Kidney (tissue), 13 donors: ENCODE measurements at regions not wholly inside any gene's neighbourhood (a gene's known extent, or its start where the extent isn't known, plus 50 kb on each side); places are given as distances from the start of the nearest gene placed in this dataset.

ENCODE experiments used
- DNase-seq, 5 donors: peaks; one replicate each; pipeline ENCODE4 v3.0.0-alpha.2; 2013 to 2020
- FAIRE-seq: peaks from 2 replicates; lab custom pipeline; 2012; peaks lifted over from hg19 to GRCh38; lab: Jason Lieb, UNC
- H3K27ac ChIP-seq, 2 donors: one replicate each; pipeline ENCODE4 v1.7.0; 2013; ENCODE audit warnings: low read depth in 2 of 2, low read length in 2 of 2, inconsistent platforms in 1 of 2
- H3K27me3 ChIP-seq: one replicate; pipeline ENCODE4 v1.7.1; 2013; ENCODE audit warnings: low read length, inconsistent platforms; ENCODE audit not compliant: control insufficient read depth, insufficient read depth
- H3K36me3 ChIP-seq, 3 donors: one replicate each; pipeline versions ENCODE4 v1.7.0 to v1.7.1; 2013; ENCODE audit warnings: low read length in 3 of 3, control low read depth in 1 of 3, inconsistent platforms in 1 of 3; ENCODE audit not compliant: insufficient read depth in 3 of 3, control insufficient read depth in 2 of 3
- H3K4me1 ChIP-seq, 3 donors: one replicate each; pipeline versions ENCODE4 v1.7.0 to v1.7.1; 2013; ENCODE audit warnings: low read length in 3 of 3, inconsistent platforms in 1 of 3, low read depth in 1 of 3; ENCODE audit not compliant: control insufficient read depth in 2 of 3, insufficient read depth in 2 of 3
- H3K4me3 ChIP-seq, 3 donors: one replicate each; pipeline versions ENCODE4 v1.7.0 to v1.8.1; 2013; ENCODE audit warnings: low read length in 3 of 3, control low read depth in 1 of 3, inconsistent platforms in 1 of 3
- H3K9ac ChIP-seq, 3 donors: one replicate each; pipeline versions ENCODE4 v1.7.0 to v1.7.1; 2013; ENCODE audit warnings: low read length in 3 of 3, control low read depth in 1 of 3, inconsistent platforms in 1 of 3
- H3K9me3 ChIP-seq, 3 donors: one replicate each; pipeline versions ENCODE4 v1.7.0 to v1.7.1; 2013; ENCODE audit warnings: low read length in 3 of 3, control low read depth in 1 of 3, inconsistent platforms in 1 of 3; ENCODE audit not compliant: control insufficient read depth in 2 of 3, insufficient read depth in 1 of 3
- CTCF ChIP-seq: IDR thresholded peaks from 3 replicates; pipeline ENCODE4 v1.5.1; 2012; ENCODE audit warnings: mild to moderate bottlenecking, moderate library complexity, borderline replicate concordance; ENCODE audit not compliant: insufficient read depth; ENCODE audit errors: extremely low read depth
- intact Hi-C: fragments of 100-400 bp; cut with DNase I; formaldehyde crosslinking; loops from one replicate; pipeline ENCODE4 v1.11.1; 2022
- donor health status: control.
- donor health status: control.
- donor health status: control.
- donor health status: control.
- donor health status: control.
- donor health status: DM: yes; HTN: yes; CAD: no.
- donor health status: Normal renal cell carcinoma (clear cell type).

- intact Hi-C loops = no loop called here
- DNase-seq (no peak), FAIRE-seq (no peak)
- Histone ChIP-seq H3K27me3 (no peaks in the 10 kb centered on the region), H3K4me1 (no peaks in the 10 kb centered on the region), H3K36me3 (no peaks in the 10 kb centered on the region), H3K4me3 (no peak overlapping the region), H3K9me3 (no peaks in the 10 kb centered on the region), H3K27ac (no peak overlapping the region), H3K9ac (no peak overlapping the region)
- no peak for TF ChIP-seq CTCF
Measured at GRCh38 chr15:61575597-61575996, 346.5 kb upstream of the RORA start.

GRCh38 chr15:61571026-61571425 lies 341.9 kb upstream of the RORA start:
- Histone ChIP-seq H3K9me3 (no peaks in the 10 kb centered on the region), H3K9ac (no peak overlapping the region), H3K36me3 (no peaks in the 10 kb centered on the region), H3K27ac (no peak overlapping the region), H3K27me3 (no peaks in the 10 kb centered on the region), H3K4me1 (no peaks in the 10 kb centered on the region), H3K4me3 (no peak overlapping the region)
- TF ChIP-seq CTCF = no peak
- DNase-seq (no peak), FAIRE-seq (no peak)
- intact Hi-C loops = no loop called here

- Histone ChIP-seq H3K27me3 (no peaks in the 10 kb centered on the region), H3K9ac (no peak overlapping the region), H3K36me3 (no peaks in the 10 kb centered on the region), H3K27ac (no peak overlapping the region), H3K4me1 (no peaks in the 10 kb centered on the region), H3K9me3 (no peaks in the 10 kb centered on the region), H3K4me3 (no peak overlapping the region)
- TF ChIP-seq CTCF = no peak
- FAIRE-seq (no peak), DNase-seq (no peak)
- intact Hi-C loops = no loop called here
Measured at GRCh38 chr15:61564785-61565184, 335.7 kb upstream of the RORA start.
